ENCODE measurements at regions not wholly inside any gene's neighbourhood (a gene's known extent, or its start where the extent isn't known, plus 50 kb on each side); places are given as distances from the start of the nearest gene placed in this dataset.

DNA sequence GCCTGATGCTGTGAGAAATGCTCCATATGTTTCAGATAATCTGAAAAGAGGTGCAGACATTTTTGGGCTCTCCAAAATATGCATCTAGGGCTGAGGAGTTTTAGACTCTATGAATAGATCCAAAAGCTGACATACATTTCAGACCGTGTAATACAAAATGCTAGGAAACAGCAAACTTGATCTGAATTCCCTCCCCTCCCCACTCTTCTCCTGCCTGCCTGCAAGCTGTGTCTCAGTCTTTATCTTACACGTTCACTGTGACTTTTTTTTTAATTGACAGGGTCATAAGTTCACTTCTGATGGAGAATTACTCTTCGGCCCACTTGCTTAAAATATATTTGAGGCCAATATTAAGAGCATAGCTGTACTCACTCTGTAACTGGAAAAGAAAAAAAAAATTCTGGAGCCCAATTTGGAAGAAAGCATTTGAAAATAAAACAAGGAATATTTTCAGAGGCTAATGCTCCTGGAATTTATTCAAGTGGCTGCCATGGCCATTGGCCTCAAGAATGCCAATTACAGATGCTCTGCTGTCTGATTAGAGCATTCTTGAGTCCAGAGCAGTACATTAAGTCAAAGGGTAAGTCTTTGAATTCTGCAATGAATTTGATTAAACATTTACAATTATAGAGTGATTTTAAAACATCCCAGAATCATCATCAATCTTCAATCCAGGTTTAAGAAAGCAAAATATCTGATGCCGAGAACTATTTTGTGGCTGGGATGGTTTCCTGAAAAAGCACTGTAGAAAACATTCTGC, 146.2 kb upstream of the SEMA6D start:
- Histone ChIP-seq H3K4me1 (ENCODE audit: insufficient read depth, low read length) (no peaks in the 10 kb centered on the region), H3K4me3 (ENCODE audit: low read length) (no peak overlapping the region), H3K9me3 (ENCODE audit: insufficient read depth, low read depth, low read length) (no peaks in the 10 kb centered on the region), H3K27me3 (ENCODE audit: insufficient read depth, low read length) (no peaks in the 10 kb centered on the region), H3K9ac (ENCODE audit: low read depth, low read length) (no peak overlapping the region), H3K27ac (ENCODE audit: low read length) (no peak overlapping the region), H3K36me3 (ENCODE audit: insufficient read depth, low read depth, low read length) (no peaks in the 10 kb centered on the region)

DNA sequence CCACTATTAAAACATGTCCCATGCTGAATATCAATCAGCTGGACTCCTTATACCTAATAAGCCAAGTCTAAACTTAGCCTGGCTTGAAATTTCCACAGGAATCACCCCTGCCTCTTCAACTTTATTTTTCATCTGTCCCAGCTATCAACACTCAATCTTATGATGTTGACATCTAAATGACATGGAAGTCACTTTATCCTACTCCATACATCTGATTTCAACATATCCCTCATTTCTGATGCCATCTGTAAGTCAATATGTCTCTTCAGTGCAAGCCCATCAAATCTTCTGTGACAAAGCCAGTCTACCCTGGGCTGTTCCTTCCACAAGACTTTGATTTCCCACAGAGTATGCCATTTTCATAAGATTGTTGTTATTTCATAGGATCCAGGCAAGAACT, 143.6 kb upstream of the SEMA6D start:
- Histone ChIP-seq H3K4me1 (ENCODE audit: insufficient read depth, low read length) (no peaks in the 10 kb centered on the region), H3K27ac (ENCODE audit: low read length) (no peak overlapping the region), H3K9me3 (ENCODE audit: insufficient read depth, low read depth, low read length) (no peaks in the 10 kb centered on the region), H3K9ac (ENCODE audit: low read depth, low read length) (no peak overlapping the region), H3K4me3 (ENCODE audit: low read length) (no peak overlapping the region), H3K36me3 (ENCODE audit: insufficient read depth, low read depth, low read length) (no peaks in the 10 kb centered on the region), H3K27me3 (ENCODE audit: insufficient read depth, low read length) (no peaks in the 10 kb centered on the region)

DNA sequence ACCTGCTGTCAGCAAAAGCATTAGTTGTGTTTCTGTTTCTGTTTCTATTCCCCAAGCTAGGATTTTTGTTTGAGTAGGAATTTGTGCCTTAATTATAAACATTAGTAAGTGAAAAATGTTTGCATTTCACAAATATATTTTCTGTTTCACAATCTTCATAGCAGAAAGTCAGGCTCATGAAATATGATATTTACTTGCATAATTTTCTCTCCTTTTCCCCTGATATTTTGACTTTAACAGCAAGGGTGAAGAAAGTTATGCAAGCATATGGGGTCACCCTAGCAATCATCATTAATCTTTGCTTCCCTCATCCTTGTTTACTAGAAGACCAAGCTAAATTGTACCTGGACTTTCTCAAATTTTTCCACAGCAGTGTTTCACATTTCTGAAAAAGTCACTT, 140.3 kb upstream of the SEMA6D start:
- Histone ChIP-seq H3K9me3 (ENCODE audit: insufficient read depth, low read depth, low read length) (no peaks in the 10 kb centered on the region), H3K4me1 (ENCODE audit: insufficient read depth, low read length) (peaks cover 2% of the 10 kb centered on the region; the same call in 1 of the 2 replicates), H3K36me3 (ENCODE audit: insufficient read depth, low read depth, low read length) (no peaks in the 10 kb centered on the region), H3K27me3 (ENCODE audit: insufficient read depth, low read length) (no peaks in the 10 kb centered on the region), H3K9ac (ENCODE audit: low read depth, low read length) (no peak overlapping the region), H3K27ac (ENCODE audit: low read length) (no peak overlapping the region), H3K4me3 (ENCODE audit: low read length) (no peak overlapping the region)

DNA sequence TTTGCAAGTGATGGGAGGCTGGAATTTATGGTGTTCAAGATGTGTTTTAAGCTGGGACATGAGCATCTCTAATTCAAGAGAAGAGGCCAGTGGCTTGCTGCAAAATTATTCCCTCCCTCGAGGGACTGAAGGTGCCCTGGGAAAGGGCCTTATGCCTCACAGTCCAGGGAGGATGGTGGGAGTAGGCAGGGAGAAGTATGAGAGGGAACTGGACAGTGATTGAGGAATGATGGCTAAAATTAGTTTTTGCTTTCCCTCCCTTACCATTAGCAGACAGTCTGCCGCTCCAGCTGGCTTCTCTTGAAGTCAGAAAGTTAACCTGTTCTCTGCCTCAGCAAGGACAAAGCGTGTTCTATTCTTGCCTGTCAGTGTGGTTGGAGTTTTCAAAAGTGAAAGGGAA, 139.8 kb upstream of the SEMA6D start:
- Histone ChIP-seq H3K36me3 (ENCODE audit: insufficient read depth, low read depth, low read length) (no peaks in the 10 kb centered on the region), H3K27me3 (ENCODE audit: insufficient read depth, low read length) (no peaks in the 10 kb centered on the region), H3K4me3 (ENCODE audit: low read length) (no peak overlapping the region), H3K9me3 (ENCODE audit: insufficient read depth, low read depth, low read length) (no peaks in the 10 kb centered on the region), H3K4me1 (ENCODE audit: insufficient read depth, low read length) (peaks cover 7% of the 10 kb centered on the region), H3K27ac (ENCODE audit: low read length) (no peak overlapping the region), H3K9ac (ENCODE audit: low read depth, low read length) (no peak overlapping the region)

DNA sequence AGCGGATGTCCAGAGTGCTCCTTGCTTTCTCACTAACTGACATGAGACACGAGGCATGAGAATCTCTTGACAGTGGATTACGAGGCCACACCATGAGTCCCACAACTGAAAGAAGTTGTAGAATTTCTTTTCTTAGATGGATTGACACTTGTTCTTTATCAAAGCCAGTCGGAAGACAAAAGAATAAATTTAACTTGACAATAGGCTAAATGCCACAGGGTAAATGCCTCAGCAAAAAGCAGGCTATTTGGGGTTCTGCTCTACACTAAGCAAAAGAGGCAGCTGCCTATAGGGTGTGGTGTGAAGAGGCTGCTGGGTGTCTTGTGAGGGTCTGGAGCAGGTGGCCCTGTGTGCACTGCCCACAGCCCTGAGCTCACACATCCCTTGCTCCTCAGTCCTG, 135.1 kb upstream of the SEMA6D start:
- H3K4me3 ChIP-seq (ENCODE audit: low read length) = no peak overlapping the region
- H3K9me3 ChIP-seq (ENCODE audit: insufficient read depth, low read depth, low read length) = no peaks in the 10 kb centered on the region
- no peak overlapping the region for H3K27ac ChIP-seq (ENCODE audit: low read length)
- H3K4me1 ChIP-seq (ENCODE audit: insufficient read depth, low read length) = peaks cover 9% of the 10 kb centered on the region
- H3K27me3 ChIP-seq (ENCODE audit: insufficient read depth, low read length) = no peaks in the 10 kb centered on the region
- H3K36me3 ChIP-seq (ENCODE audit: insufficient read depth, low read depth, low read length) = no peaks in the 10 kb centered on the region
- no peak overlapping the region for H3K9ac ChIP-seq (ENCODE audit: low read depth, low read length)

DNA sequence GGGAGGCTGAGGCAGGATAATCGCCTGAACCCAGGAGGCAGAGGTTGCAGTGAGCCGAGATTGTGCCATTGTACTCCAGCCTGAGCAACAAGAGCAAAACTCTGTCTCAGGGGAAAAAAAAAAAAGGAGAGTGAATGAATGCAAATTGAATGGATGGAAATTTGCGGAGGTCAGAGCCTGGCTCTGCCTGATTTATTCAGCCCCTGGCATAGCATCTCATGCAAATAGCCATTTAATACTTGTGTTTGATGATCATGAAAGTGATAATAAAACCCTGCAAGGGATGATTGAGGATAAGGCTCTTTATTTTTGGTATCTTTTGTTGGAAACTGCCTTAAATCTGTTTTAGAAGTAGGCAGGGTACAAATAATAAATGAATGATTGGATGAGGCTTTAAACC, 133.0 kb upstream of the SEMA6D start:
- no peak overlapping the region for H3K9ac ChIP-seq (ENCODE audit: low read depth, low read length)
- H3K27me3 ChIP-seq (ENCODE audit: insufficient read depth, low read length) = no peaks in the 10 kb centered on the region
- no peak overlapping the region for H3K27ac ChIP-seq (ENCODE audit: low read length)
- H3K4me1 ChIP-seq (ENCODE audit: insufficient read depth, low read length) = peaks cover 9% of the 10 kb centered on the region
- no peaks in the 10 kb centered on the region for H3K36me3 ChIP-seq (ENCODE audit: insufficient read depth, low read depth, low read length)
- no peak overlapping the region for H3K4me3 ChIP-seq (ENCODE audit: low read length)
- H3K9me3 ChIP-seq (ENCODE audit: insufficient read depth, low read depth, low read length) = no peaks in the 10 kb centered on the region

DNA sequence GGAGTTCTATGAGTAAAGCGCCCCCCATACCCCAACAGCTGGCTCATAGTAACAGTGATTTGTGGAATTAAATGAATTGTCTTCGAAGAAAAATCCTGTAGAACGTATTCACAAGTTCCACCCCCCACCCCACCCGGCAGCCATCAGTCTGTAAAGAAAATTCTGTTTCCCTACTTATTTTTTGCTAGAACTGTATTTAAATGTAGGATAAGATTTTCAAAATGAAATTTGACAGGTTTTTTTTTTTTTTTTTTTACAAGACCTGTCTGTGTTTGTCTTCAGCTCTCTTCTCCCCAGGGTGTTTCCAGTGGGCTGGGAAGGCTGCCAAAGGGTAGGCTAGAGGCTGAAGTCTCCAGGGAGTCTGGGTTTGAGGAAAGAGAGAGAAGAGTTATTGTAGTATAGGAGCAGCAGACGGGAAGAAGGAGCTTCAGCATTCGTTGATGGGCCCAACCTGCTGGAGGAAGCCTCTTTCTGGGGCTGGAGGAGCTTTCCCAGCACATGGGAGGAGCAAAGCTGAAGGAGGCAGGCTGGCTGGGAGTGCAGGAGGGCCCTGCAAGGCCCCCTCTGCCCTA, 130.6 kb upstream of the SEMA6D start:
- Histone ChIP-seq H3K36me3 (ENCODE audit: insufficient read depth, low read depth, low read length) (no peaks in the 10 kb centered on the region), H3K4me1 (ENCODE audit: insufficient read depth, low read length) (peaks cover 9% of the 10 kb centered on the region), H3K9me3 (ENCODE audit: insufficient read depth, low read depth, low read length) (no peaks in the 10 kb centered on the region)

DNA sequence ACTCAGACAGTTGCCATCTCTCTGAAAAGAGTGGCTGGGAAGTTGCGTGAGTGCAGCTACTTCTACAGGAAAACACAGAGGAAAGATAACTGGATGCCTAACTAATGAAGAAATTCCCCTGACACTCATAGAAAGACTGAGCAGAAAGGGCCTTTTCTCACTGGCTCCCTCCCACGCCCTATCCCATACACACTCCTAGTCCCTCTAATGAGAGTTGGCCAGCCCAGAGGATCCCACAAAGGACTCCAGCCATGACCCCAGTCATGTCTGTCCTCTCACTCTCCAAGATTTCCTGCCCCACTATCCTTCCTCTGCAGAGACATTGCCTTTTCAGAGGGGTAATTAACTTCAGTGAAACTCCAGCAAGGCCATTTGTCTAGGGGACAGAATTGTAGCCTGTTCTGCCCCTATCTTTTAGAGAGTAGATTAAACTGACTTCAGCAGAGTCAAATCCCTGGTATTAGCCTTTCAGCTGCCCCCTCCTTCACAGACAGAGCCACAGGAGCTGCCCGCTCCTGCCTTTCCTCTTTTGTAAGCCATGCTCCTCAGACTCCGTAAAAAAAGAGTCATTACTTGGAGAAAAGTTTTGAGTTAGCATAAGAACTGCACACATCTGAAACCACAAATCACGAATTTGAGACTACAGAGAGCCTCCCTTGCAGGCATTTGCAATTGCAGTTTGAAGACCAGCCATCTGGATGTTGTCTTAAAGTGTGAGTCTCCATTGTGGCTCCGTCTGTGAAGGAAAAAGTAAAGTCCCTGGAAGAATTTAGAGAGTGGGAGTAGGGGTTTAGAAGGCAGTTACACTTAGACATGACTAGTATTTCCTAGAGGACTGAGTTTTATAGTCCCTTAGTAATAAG, 129.1 kb upstream of the SEMA6D start:
- H3K4me1 ChIP-seq (ENCODE audit: insufficient read depth, low read length) = no peaks in the 10 kb centered on the region
- no peak overlapping the region for H3K9ac ChIP-seq (ENCODE audit: low read depth, low read length)
- H3K4me3 ChIP-seq (ENCODE audit: low read length) = no peak overlapping the region
- H3K36me3 ChIP-seq (ENCODE audit: insufficient read depth, low read depth, low read length) = no peaks in the 10 kb centered on the region
- no peaks in the 10 kb centered on the region for H3K9me3 ChIP-seq (ENCODE audit: insufficient read depth, low read depth, low read length)
- no peaks in the 10 kb centered on the region for H3K27me3 ChIP-seq (ENCODE audit: insufficient read depth, low read length)
- no peak overlapping the region for H3K27ac ChIP-seq (ENCODE audit: low read length)

More for the DNA sequence above, 130.6 kb upstream of the SEMA6D start:
- Histone ChIP-seq H3K4me3 (ENCODE audit: low read length) (no peak overlapping the region), H3K27ac (ENCODE audit: low read length) (no peak overlapping the region), H3K27me3 (ENCODE audit: insufficient read depth, low read length) (no peaks in the 10 kb centered on the region), H3K9ac (ENCODE audit: low read depth, low read length) (no peak overlapping the region)

DNA sequence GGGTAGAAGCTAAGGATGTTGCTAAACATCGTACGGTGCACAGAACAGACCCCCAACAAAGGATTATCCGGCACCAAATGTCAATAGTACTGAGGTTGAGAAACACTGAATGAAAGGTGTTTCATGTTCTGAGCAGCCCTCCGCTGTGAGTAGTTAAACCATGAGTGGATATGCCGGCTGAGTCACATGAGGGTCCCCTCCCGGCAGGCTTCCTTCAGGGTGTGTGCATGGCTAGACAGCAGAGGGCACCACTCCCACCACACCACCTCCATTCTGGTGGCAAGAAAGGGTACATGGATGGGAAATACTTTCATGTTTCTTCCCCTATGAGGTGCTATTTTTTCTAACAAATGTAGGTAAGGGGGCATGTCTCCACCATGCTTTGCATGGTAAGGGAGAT, 128.3 kb upstream of the SEMA6D start:
- no peak overlapping the region for H3K9ac ChIP-seq (ENCODE audit: low read depth, low read length)
- H3K4me1 ChIP-seq (ENCODE audit: insufficient read depth, low read length) = no peaks in the 10 kb centered on the region
- H3K27ac ChIP-seq (ENCODE audit: low read length) = no peak overlapping the region
- H3K4me3 ChIP-seq (ENCODE audit: low read length) = no peak overlapping the region
- H3K9me3 ChIP-seq (ENCODE audit: insufficient read depth, low read depth, low read length) = no peaks in the 10 kb centered on the region
- H3K36me3 ChIP-seq (ENCODE audit: insufficient read depth, low read depth, low read length) = no peaks in the 10 kb centered on the region
- H3K27me3 ChIP-seq (ENCODE audit: insufficient read depth, low read length) = no peaks in the 10 kb centered on the region

DNA sequence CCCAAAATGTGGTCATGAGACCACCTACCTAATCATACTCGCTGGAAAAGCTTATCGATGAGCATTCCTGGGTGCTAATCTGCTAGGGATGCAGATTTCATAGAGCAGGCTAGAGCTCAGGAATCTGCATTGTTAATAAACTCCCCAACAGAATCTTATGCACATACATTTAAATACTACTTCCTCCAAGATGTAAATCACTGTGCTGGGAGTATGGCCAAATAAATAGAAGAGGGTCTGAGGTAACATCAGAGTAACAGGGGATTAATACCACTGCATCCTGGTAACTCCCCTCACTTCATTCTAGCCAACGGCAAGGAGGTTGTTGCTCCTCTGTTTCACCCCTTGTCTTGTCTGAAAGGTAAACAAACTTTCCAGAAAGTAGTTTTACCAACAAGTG, 118.3 kb upstream of the SEMA6D start:
- Histone ChIP-seq H3K9me3 (ENCODE audit: insufficient read depth, low read depth, low read length) (no peaks in the 10 kb centered on the region), H3K4me3 (ENCODE audit: low read length) (no peak overlapping the region), H3K36me3 (ENCODE audit: insufficient read depth, low read depth, low read length) (no peaks in the 10 kb centered on the region), H3K27ac (ENCODE audit: low read length) (no peak overlapping the region), H3K27me3 (ENCODE audit: insufficient read depth, low read length) (no peaks in the 10 kb centered on the region), H3K9ac (ENCODE audit: low read depth, low read length) (no peak overlapping the region), H3K4me1 (ENCODE audit: insufficient read depth, low read length) (peaks cover 16% of the 10 kb centered on the region; the same call in 1 of the 2 replicates)

DNA sequence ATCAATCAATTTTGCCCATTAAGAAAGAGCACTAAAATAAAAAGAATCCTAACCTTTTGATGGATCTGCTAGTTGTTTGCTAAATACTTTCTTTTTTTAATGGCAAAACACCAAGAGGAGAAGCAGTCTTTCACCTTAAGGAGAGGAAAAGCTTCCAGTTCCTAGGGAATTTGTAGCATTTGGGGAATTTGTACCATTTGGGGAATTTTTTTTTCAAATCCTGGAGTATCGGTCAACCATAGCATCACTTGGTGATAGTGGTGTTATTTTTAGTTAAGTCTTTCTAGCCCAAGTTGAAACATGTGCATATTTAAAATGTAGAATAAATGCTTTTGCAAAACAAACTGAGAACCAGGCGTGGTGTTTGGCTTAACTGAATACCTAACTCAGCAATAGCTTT, 117.5 kb upstream of the SEMA6D start:
- Histone ChIP-seq H3K36me3 (ENCODE audit: insufficient read depth, low read depth, low read length) (no peaks in the 10 kb centered on the region), H3K9ac (ENCODE audit: low read depth, low read length) (no peak overlapping the region), H3K27ac (ENCODE audit: low read length) (no peak overlapping the region), H3K9me3 (ENCODE audit: insufficient read depth, low read depth, low read length) (no peaks in the 10 kb centered on the region), H3K4me3 (ENCODE audit: low read length) (no peak overlapping the region), H3K4me1 (ENCODE audit: insufficient read depth, low read length) (peaks cover 16% of the 10 kb centered on the region; the same call in 1 of the 2 replicates), H3K27me3 (ENCODE audit: insufficient read depth, low read length) (no peaks in the 10 kb centered on the region)

Measured in iPS-20b (cell line).